Esophagus (tissue), 2 donors: ENCODE measurements at regions not wholly inside any gene's neighbourhood (a gene's known extent, or its start where the extent isn't known, plus 50 kb on each side); places are given as distances from the start of the nearest gene placed in this dataset.

Experiments
- H3K27ac ChIP-seq, 2 donors: one replicate each; pipeline ENCODE4 v1.5.1; 2013; ENCODE audit warnings: low read depth in 2 of 2, mild to moderate bottlenecking in 2 of 2, inconsistent platforms in 1 of 2, low read length in 1 of 2, moderate library complexity in 1 of 2
- H3K27me3 ChIP-seq, 2 donors: one replicate each; pipeline ENCODE4 v1.6.1; 2013; ENCODE audit warnings: low read length in 2 of 2, control low read depth in 1 of 2, mild to moderate bottlenecking in 1 of 2; ENCODE audit not compliant: insufficient read depth in 2 of 2, control insufficient read depth in 1 of 2
- H3K36me3 ChIP-seq, 2 donors: one replicate each; pipeline ENCODE4 v1.6.1; 2013; ENCODE audit warnings: low read length in 1 of 2; ENCODE audit not compliant: control insufficient read depth in 2 of 2, insufficient read depth in 2 of 2
- H3K4me1 ChIP-seq, 2 donors: one replicate each; pipeline ENCODE4 v1.6.1; 2013; ENCODE audit warnings: low read length in 1 of 2; ENCODE audit not compliant: control insufficient read depth in 2 of 2, insufficient read depth in 2 of 2
- H3K4me3 ChIP-seq, 2 donors: one replicate each; pipeline ENCODE4 v1.5.1; 2013; ENCODE audit warnings: low read length in 2 of 2, mild to moderate bottlenecking in 2 of 2, low read depth in 1 of 2, moderate library complexity in 1 of 2
- H3K9me3 ChIP-seq, 2 donors: one replicate each; pipeline ENCODE4 v1.6.1; 2013; ENCODE audit warnings: mild to moderate bottlenecking in 2 of 2, low read depth in 1 of 2, low read length in 1 of 2, moderate library complexity in 1 of 2; ENCODE audit not compliant: control insufficient read depth in 2 of 2, insufficient read depth in 1 of 2
- WGBS, 2 donors: extraction: QIAGEN DNeasy Blood & Tissue Kit; methylation state at CpG; one replicate each; pipeline ENCODE4 v1.1.7; 2013; 5-methylcytosine and 5-hydroxymethylcytosine counted together
- donor health status: healthy with polysubstance abuse.
- donor health status: Bipolar disorder and iron deficiency.

DNA sequence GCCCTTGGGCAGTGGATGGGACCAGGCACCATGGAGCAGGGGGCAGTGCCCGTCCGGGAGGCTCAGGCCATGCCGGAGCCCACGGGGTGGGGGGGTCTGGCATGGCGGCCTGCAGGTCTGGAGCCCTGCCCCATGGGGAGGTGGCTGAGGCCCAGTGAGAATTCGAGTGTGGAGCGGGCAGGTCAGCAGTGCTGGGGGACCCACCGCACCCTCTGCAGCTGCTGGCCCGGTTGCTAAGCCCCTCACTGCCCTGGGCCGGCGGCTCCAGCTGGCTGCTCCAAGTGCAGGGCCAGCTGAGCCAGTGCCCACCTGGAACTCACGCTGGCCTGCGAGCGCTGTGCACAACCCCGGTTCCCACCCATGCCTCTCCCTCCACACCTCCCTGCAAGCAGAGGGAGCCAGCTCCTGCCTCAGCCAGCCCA, 1157.9 kb upstream of the ADGRL3 start:
- no peaks in the 10 kb centered on the region for H3K4me1 ChIP-seq
- H3K4me3 ChIP-seq: no peak overlapping the region
- 92 to 94% methylated on average over 15 of the region's 15 CpGs for WGBS, 2 donors
- peaks cover 4% of the 10 kb centered on the region in 2 donors for H3K9me3 ChIP-seq
- H3K27ac ChIP-seq: no peak overlapping the region
- H3K36me3 ChIP-seq: no peaks in the 10 kb centered on the region
- no peaks in the 10 kb centered on the region for H3K27me3 ChIP-seq

GRCh38 chr4:60042941-60043340, 1157.2 kb upstream of the ADGRL3 start:
- H3K36me3 ChIP-seq: no peaks in the 10 kb centered on the region
- peaks cover 4% of the 10 kb centered on the region in 2 donors for H3K9me3 ChIP-seq
- H3K27me3 ChIP-seq: no peaks in the 10 kb centered on the region
- H3K27ac ChIP-seq: no peak overlapping the region
- 70 to 78% methylated on average over 2 of the region's 2 CpGs for WGBS, 2 donors
- H3K4me1 ChIP-seq: no peaks in the 10 kb centered on the region
- no peak overlapping the region for H3K4me3 ChIP-seq

GRCh38 chr4:60078984-60079383, 1121.1 kb upstream of the ADGRL3 start:
- H3K4me1 ChIP-seq: no peaks in the 10 kb centered on the region
- H3K4me3 ChIP-seq: no peak overlapping the region
- H3K9me3 ChIP-seq: peaks cover 5 to 10% of the 10 kb centered on the region in 2 donors
- H3K36me3 ChIP-seq: no peaks in the 10 kb centered on the region
- no peaks in the 10 kb centered on the region for H3K27me3 ChIP-seq
- H3K27ac ChIP-seq: no peak overlapping the region

DNA sequence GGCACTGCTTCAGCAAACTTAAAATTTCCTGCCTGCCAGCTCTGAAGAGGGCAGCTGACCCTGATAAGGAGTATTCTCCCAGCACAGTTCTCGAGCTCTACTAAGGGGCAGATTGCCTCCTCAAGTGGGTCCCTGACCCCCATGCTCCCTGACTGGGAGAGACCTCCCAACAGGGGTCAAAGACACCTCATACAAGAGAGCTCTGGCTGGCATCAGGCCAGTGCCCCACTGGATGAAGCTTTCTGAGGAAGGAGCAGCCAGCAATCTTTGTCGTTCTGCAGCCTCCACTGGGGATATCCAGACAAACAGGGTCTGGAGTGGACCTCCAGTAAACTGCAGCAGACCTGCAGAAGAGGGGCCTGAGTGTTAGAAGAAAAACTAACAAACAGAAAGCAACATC, 1118.3 kb upstream of the ADGRL3 start:
- Histone ChIP-seq H3K27me3 (no peaks in the 10 kb centered on the region), H3K36me3 (no peaks in the 10 kb centered on the region), H3K4me3 (no peak overlapping the region), H3K4me1 (no peaks in the 10 kb centered on the region), H3K27ac (no peak overlapping the region), H3K9me3 (peaks cover 5 to 10% of the 10 kb centered on the region in 2 donors)
- WGBS, 2 donors: 44 to 63% methylated on average over 2 of the region's 2 CpGs

- no peaks in the 10 kb centered on the region for H3K4me1 ChIP-seq
- H3K9me3 ChIP-seq: no peaks in the 10 kb centered on the region
- no peak overlapping the region for H3K4me3 ChIP-seq
- WGBS, 2 donors: 61 to 64% methylated on average over 3 of the region's 3 CpGs
- no peaks in the 10 kb centered on the region for H3K36me3 ChIP-seq
- H3K27me3 ChIP-seq: no peaks in the 10 kb centered on the region
- no peak overlapping the region for H3K27ac ChIP-seq
Measured at GRCh38 chr4:60088807-60089486, 1111.2 kb upstream of the ADGRL3 start.

GRCh38 chr4:60089546-60090273, 1110.4 kb upstream of the ADGRL3 start:
- 58 to 60% methylated on average over 3 of the region's 3 CpGs for WGBS, 2 donors

GRCh38 chr4:60096676-60097075, 1103.5 kb upstream of the ADGRL3 start:
- H3K27me3 ChIP-seq: no peaks in the 10 kb centered on the region
- no peak overlapping the region for H3K27ac ChIP-seq
- peaks cover 0 to 3% of the 10 kb centered on the region in 2 donors for H3K9me3 ChIP-seq
- no peak overlapping the region for H3K4me3 ChIP-seq
- no peaks in the 10 kb centered on the region for H3K36me3 ChIP-seq
- no peaks in the 10 kb centered on the region for H3K4me1 ChIP-seq
- WGBS, 2 donors: 0% methylated on average over 1 of the region's 1 CpG

More at GRCh38 chr4:60089546-60090273, 1110.4 kb upstream of the ADGRL3 start:
- Histone ChIP-seq H3K27ac (no peak overlapping the region), H3K9me3 (no peaks in the 10 kb centered on the region), H3K4me1 (no peaks in the 10 kb centered on the region), H3K4me3 (no peak overlapping the region), H3K36me3 (no peaks in the 10 kb centered on the region), H3K27me3 (no peaks in the 10 kb centered on the region)

GRCh38 chr4:60116592-60116991, 1083.5 kb upstream of the ADGRL3 start:
- no peaks in the 10 kb centered on the region for H3K27me3 ChIP-seq
- H3K4me3 ChIP-seq: no peak overlapping the region
- 87 to 89% methylated on average over 3 of the region's 3 CpGs for WGBS, 2 donors
- H3K27ac ChIP-seq: no peak overlapping the region
- H3K9me3 ChIP-seq: no peaks in the 10 kb centered on the region
- no peaks in the 10 kb centered on the region for H3K4me1 ChIP-seq
- H3K36me3 ChIP-seq: no peaks in the 10 kb centered on the region

DNA sequence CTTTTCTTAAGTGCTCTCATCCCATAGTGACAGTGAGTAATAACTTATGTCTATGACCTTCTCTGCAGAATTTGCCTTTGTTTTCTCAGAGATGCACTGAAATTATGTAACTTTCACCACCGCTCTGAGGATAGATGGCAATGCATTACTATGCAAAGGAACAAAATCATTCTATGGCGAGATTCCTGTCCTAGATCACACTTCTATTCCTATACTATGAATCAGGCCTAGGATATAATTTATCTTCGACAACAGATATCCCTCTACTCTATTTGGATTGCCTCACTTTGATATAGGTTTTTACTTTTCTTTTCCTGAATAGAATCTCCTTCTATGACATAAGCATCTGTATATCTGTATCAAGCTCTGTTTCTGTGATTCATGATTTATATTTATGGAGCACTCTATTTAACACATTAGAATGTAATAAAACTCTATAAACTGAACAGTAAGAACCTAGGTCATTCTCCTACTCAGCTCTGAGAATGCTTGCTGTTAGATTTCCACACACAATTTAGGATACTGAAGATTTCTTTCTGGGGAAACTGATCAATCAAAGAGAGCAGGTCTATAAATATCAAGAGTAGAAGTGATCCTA, 1082.3 kb upstream of the ADGRL3 start:
- Histone ChIP-seq H3K4me3 (no peak overlapping the region), H3K4me1 (no peaks in the 10 kb centered on the region), H3K36me3 (no peaks in the 10 kb centered on the region), H3K9me3 (no peaks in the 10 kb centered on the region), H3K27ac (no peak overlapping the region), H3K27me3 (no peaks in the 10 kb centered on the region)
- 86 to 92% methylated on average over 3 of the region's 3 CpGs for WGBS, 2 donors
